ENCODE measurements at regions not wholly inside any gene's neighbourhood (a gene's known extent, or its start where the extent isn't known, plus 50 kb on each side); places are given as distances from the start of the nearest gene placed in this dataset.
A peak's percentile ranks its signal among the peaks of the same experiment; 100 is the strongest.
"Not testable (repeated sequence)": the region's sequence is repeated elsewhere in the genome, so short reads cannot be mapped to it uniquely, and the experiment has no call there.

DNA sequence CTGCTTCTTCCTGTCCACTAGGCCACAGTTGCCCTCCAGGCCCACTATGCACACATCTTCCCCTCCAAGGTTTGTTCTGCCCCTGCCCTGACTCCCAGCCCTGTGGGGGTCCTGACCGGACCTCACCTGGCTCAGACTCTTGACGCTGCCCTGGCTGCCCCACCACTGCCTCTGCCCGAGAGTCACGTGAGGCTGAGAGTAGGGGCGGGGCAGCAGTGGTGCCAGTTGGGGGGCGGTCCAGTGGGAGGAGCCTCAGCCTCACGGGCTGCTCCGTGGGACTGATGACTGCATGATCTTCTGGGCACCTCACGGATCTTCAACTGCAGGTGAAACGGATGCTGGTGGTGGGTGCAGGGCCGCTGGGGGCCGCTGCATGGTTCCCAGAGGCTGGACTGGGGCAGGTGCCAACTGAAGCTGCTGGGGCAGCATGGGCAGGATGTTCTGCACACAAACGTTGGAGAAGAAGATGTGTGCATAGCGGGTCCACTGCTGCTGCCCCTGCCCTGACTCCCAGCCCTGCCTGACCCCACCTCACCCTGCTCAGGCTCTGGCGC, 77.6 kb downstream of the HHIPL2 start:
- DNase-seq (ENCODE audit: low read depth in 2 of 2), result not testable (repeated sequence)

DNA sequence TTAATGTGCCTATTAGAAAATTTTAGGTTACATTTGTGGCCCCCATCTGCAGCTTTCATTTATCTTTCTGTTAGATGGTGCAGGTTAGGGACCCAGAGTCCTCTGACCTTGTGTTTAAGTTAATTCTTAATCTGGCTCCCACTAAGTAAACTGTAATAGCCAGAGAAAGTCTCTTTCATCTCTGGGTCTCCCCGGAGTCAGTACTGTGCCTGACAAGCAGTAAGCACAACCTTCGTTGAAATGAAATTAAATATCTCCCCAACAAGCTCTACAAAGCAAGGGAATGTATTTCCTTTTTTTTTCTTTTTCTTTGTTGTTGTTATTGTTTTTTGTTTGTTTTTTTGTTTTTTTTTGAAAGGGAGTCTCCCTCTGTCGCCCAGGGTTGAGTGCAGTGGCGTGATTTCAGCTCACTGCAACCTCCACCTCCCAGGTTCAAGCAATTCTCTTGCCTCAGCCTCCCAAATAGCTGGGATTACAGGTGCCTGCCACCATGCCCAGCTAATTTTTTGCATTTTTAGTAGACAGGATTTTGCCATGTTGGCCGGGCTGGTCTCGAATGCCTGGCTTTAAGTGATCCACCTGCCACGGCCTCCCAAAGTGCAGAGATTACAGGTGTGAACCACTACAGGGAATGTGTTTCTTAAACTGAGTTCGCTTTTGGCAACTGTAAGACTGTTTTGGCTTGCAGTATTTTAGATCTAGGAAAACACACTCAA, 81.6 kb downstream of the HHIPL2 start:
- no peak for DNase-seq (ENCODE audit: low read depth in 2 of 2)

DNA sequence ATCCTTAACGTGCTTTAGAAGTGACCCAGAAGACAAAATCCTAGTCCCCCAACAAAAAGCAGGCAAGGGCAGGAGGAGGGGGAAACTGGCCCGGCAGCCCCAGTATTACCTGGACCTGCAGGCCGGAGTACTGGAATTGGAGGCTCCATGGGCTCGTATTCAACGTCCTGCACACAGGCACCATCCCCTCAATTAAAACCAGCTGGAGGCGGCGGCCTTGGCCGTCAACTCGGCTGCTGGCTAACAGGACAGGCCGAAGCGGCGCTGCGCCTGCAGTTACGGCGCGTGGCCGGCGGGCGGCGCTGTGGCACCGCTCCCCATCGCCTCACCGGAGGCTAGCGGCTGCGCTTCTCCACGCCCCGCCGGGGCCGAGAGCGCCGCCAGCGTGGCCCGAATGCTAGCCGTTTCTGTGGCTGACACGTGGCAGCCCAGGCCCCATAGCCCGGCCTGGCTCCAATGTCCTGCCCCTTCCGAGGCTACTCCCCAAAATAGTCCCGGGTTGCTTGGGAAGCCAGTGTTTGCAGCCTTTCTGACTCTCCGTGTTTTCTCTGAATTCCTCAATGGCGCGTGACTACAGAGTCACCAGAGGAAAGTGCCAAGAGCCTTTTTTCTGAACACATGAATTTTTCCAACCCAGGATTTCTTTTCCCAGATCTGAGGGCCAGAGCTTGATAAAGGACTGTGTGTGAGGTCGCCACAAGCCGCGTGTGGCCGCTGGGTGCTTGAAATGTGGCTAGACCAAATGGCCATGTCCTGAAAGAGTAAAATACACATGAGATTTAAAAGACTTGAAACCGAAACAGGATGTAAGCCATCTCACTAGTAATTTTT, 82.5 kb downstream of the HHIPL2 start:
- DNase-seq (ENCODE audit: low read depth in 2 of 2), result peak; percentile 84 to 85

DNA sequence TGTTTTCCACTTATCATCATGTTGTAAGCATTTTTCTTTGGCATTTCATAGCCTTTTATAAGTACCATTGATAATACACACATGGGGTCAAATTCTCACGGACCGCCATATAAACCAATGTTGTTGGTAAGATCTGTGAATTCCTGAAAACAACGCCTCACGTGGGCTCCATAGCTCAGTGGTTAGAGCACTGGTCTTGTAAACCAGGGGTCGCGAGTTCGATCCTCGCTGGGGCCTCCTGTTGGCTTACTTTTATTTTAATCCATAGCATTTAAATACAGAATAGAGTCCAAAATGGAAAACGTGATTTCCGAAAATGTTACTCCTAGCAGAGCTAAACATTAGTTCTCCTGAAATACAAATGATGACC, 83.1 kb downstream of the HHIPL2 start:
- DNase-seq (ENCODE audit: low read depth in 2 of 2), result peak; percentile 53 to 63

DNA sequence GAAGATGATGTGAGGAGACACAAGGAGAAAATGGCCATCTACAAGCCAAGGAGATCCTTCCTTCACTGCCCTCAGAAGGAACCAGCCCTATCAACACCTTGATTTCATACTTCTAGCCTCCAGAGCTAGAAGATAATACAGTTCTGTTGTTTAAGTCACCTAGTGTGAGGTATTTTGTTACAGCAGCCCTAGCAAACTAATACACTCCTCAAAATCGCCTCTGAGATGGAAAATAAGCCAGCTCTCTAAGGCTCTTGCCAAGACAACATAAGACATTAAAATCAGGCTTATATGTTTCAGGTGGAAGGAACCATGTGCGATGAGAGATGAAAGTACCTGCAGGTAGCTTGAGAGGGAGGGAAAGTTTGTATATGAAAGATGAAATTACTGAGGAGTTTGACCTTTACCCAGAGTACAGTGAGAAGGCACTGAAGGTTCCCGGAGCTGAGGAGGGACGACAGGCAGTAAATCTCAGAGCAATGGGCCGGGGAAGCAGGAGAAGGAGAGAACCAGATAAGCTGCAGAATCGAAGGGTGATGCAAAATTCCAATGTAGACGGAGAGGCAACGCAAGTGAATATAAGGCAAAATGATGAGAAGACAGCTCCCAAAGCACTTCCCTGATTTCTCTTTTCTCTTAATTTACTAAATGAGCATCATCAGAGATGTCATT, 84.7 kb downstream of the HHIPL2 start:
- no peak for DNase-seq (ENCODE audit: low read depth in 2 of 2)

DNA sequence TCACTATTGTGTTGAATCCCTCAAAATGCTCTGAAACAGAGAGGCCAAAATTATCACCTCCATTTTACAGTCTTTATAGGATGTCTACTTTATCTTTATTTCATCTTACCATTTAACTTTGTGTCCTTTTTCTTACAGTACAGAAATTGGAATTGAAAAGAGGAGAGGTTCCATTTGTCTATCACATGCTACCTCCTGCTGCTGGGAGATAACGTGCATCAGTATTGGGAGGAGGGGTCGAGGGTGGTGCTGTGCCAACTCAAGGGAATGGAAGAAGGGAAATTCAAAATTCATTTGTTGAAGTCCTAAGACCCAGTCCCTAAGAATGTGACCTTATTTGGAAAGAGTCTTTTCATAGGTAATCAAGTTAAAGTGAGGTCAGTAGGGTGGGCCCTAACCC, 85.3 kb downstream of the HHIPL2 start:
- DNase-seq (ENCODE audit: low read depth in 2 of 2), result no peak

DNA sequence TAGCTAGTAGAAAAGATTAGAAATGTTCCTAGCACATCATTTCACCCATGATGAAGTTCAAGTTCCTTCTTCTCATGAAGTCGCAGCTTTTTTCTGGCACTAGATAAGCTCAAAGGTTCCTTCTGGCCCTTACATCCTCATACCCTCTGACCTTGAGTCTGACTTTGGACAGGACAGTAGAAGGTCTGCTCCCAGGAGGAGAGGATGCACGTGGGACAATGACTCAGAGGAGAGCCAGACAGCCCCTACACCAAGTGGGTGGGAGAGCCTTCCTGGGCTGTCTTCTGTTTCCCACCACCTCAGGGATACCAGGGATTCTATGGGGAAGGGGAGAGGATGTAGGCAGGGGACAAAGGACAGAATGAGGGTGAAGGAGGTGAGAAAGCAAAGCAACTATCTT, 86.0 kb downstream of the HHIPL2 start:
- no peak for DNase-seq (ENCODE audit: low read depth in 2 of 2)

DNA sequence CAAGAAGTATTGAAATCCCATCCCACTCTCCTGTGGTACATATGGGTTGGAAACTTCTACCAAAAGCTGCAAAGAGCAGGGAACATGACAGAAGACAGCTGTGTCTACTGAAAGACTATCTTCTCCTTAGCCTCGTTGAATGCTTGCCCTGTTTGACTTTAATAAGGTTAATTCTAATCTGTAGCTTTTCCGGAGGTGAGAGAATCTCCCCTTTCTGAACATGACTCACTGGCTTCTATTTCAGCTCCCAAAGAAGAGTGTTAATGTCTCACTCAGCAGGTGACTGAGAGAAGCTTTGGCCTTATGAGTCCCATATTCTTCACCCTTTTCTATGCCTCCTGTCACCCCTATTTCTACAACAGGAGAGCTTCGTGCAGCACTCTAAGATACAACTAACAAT, 88.3 kb downstream of the HHIPL2 start:
- no peak for DNase-seq (ENCODE audit: low read depth in 2 of 2)

DNA sequence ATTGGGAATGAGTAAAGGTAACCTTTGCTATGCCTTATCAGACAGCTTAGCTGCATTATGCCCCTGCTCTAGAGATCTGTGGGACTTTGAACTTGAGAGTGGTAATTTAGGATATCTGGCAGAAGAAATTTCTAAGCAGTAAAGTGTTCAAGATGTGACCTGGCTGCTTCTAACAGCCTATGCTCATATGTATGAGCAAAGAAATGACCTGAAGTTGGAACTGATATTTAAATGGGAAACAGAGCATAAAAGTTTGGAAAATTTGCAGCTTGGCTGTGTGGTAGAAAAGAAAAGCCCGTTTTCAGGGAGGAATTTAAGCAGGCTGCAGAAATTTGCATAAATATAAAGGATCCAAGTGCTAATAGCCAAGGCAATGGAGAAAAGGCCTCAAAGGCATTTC, 90.4 kb downstream of the HHIPL2 start:
- DNase-seq (ENCODE audit: low read depth in 2 of 2), result no peak

DNA sequence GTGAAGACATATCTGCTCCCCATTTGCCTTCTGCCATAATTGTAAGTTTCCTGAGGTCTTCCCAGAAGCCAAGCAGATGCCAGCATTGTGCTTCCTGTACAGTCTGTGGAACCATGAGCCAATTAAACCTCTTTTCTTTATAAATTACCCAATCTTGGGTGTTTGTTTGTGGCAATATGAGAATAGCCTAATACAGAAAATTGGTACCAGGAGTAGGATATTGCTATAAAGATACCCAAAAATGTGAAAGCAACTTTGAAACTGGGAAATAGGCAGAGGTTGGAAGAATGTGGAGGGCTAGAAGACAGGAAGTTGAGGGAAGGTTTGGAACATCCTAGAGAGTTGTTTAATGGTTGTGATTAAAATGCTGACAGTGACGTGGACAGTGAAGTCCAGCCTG, 90.8 kb downstream of the HHIPL2 start:
- no peak for DNase-seq (ENCODE audit: low read depth in 2 of 2)

DNA sequence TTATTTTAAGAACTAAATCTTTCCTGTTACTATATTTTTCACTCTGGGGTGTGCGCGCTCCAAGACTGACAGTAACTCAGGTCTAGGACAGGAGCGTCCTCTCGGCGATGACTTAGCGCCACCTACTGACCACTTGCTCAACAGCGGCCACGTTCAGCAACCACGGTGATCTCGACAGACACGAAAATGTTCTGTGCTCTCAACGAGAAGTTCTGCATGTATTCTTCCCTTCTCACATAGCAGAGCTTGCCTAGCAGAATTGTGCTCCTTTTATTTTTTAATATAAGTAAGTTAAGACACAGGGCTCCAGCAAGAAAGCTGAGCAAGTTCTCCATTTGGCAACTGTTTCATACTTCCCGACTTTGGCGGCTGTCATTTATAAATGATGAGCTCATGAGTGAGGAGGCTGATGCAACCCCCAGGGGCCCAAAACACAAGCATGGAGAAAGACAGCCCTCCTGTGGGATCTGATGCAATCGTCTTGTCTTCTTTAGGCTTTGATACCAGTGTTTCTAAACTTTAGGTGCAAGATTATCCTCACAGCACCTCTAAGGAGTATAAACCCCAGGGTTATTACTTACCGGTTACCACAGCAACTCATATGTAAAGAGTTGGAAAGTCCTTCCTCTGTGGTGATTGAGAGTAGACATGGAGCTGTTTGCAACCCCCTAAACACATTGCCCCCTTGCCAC, 92.6 kb downstream of the HHIPL2 start:
- peak; percentile 90 to 92 for DNase-seq (ENCODE audit: low read depth in 2 of 2)

DNA sequence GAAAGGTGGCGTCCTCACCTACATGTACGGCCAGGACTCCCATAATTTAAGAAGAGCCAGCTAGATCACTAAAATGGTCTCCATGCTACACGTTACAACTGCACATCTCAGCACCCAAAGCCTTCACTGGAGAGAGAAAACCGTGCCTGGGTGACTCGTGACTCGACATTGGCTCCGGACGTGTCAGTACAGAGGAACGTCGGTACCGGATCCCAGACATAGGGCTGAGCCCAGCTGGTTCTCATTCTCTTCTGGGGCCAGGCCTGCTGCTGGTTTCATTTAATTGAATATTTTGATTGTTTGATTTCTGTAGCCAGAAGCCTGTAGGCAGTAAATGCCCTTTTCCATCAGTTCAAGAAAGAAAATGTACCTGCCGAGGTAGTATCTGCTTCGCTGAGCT, 93.1 kb downstream of the HHIPL2 start:
- no peak for DNase-seq (ENCODE audit: low read depth in 2 of 2)

DNA sequence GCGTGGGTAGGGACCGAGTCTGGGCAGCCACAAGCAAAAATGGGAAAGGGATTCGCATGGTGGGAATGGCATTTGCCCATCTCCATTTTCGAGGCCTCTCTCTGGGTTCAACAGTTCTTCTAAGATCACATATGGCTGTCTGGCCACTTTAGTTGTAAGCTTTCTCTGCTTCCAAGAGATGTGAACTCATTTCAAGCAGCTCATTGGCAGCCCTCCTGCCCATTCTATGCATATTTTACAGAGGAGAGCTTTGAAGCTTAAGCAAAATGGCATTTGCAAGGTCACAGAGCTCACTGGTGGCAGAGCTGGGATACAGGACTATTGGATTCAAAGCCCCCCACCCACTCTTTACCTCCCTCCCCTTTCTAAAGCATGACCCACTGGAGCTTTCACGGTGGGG, 93.7 kb downstream of the HHIPL2 start:
- peak in 1 of 2 experiments; percentile 9 for DNase-seq (ENCODE audit: low read depth in 2 of 2)

DNA sequence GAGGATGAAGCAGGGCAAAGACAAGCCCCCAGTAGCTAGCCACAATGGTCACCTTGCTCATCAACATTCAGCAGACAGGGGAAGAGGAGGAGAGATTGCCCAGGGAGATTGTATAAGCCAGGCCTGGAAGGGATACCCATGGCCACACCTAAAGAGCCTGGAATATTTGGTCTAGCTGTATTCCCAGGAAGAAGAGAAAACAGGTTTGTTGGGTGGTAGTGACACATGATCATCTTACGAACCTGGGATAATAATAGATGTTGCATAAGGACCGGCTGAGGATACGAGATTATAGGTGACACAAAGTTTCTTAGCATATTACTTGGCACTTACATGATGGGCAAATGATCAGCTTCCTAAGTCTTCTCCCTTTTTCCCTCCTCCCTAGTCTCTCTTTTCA, 95.9 kb downstream of the HHIPL2 start:
- DNase-seq (ENCODE audit: low read depth in 2 of 2), result no peak

DNA sequence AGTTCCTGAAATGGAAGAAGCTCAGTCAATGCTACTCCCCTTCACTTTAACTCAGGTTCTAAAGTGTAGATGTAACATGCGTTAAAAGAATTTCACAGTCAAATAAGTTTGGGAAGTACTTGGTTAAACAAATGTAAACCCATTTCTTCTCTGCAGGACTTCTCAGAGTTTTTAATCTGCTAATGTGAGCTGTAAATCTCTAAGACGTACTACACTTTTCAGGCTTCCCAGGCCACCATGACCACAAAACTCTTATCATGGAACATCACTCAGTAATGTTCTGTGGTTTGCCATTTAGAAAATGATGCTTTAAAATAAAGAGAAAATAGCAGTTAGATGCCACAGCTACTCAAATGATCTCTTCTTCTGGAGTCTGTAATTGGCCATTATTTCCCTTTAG, 104.3 kb downstream of the HHIPL2 start:
- no peak for DNase-seq (ENCODE audit: low read depth in 2 of 2)

DNA sequence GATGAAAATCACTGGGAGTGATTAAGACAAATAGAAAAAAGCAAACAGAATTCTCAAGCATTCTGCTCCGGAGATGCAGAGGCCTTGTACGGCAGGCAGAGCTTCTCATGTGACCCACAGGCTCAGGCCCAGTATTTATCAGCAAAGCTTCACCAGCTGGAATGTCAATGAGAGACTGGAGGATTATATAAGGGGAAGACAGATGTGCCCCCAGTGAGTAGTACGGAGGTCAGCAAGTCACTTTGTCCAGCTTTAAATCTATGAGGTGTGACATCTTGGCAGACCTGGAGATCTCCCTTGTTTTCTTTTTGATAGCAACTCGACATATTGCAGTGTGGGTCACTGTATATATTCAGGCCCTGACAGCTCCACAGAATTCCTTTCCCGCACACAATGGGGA, 106.8 kb downstream of the HHIPL2 start:
- no peak for DNase-seq (ENCODE audit: low read depth in 2 of 2)

DNA sequence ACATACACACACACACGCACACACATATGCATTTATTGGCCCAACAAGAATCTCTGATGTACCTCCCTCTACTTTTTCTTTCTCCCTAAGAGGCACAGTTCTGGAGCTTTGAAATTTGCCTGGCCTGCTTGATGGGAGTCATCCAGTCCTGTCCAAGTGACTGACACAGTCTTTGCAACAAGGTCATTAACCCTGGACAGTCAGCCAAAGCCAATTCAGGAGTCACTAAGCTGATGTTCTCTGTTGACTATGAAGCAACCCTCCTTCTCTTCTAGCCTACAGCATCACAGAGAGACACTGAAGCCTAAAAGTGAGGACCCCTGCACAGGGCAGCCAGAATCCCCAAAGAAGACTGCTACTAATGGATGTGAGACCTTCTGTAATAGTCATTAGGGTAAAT, 123.1 kb downstream of the HHIPL2 start:
- DNase-seq (ENCODE audit: low read depth in 2 of 2), result no peak

DNA sequence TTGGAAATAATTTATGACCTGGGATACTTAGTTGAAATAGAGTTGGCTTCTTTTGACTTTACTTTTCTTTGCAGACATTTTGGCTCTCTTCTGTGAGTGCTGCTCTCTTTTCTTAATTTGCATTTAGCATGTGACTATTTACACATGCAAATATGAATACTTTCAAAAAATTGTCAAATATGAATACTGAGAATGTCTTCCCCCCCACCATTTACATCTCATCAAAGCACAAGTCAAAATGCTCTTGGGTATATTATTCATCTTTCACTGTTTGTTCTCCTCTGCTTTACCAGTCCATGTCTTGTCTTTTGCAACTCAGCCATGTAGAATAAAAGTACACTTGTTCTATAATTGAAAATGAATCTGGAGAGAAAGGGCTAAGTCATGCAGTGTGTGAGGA, 126.5 kb downstream of the HHIPL2 start:
- DNase-seq (ENCODE audit: low read depth in 2 of 2), result no peak

DNA sequence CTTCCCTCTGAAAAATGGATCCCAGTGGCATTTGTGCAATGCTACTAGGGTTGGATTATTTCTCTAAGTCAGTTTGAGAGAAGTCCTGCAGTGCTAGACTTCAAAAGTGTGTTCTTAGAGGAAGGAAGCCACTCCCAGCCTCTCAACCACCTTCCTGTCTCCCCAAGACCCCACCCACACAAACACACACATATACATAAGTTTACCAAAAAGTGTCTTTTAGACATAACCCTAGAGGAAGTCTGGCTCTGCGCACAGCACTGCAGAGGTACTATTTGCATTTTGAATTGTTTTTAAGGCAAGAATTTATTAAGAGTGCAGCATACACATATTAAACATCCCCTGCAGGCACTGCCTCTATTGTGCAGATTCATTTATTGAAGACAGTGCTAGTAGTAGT, 127.3 kb downstream of the HHIPL2 start:
- no peak for DNase-seq (ENCODE audit: low read depth in 2 of 2)

DNA sequence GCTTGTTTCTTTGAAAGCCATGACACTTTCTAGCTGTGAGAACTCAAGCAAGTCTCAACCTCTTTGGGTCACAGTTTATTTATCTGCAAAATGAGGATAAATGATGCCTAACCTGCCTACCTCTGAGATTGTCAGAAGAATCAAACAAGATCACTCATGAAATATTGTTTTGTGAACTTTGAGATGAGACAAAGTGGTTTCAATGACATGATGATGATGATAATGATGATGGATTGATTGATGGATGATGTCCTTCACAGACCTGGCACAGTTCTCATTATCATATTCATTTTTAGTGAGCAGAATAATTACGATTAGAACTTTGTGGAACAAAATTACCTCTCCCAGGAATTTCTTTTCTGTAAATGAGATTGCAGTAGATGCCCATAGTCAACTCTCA, 129.2 kb downstream of the HHIPL2 start:
- no peak for DNase-seq (ENCODE audit: low read depth in 2 of 2)

DNA sequence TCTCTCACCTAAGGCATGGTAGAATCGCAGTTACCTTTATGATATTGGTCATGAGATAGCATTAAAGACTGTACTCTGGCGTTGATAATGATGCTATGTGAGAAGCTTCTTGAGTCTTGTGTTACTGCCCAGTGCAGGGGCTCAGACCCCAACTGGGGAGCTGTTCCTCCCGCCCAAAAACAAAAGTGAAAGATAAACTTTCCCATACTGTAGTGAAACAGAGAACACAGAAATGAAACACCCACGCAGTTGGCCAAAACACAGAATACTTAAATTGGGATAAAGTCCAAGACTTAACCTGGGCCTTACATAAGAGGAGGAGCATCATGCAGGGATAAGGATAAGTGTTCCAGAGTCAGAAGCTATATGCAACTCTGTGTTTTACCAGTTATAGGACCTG, 130.6 kb downstream of the HHIPL2 start:
- no peak for DNase-seq (ENCODE audit: low read depth in 2 of 2)

All from fibroblast of skin of left quadriceps (primary cell).